Endothelial cell of umbilical vein (primary cell): ENCODE measurements at regions not wholly inside any gene's neighbourhood (a gene's known extent, or its start where the extent isn't known, plus 50 kb on each side); places are given as distances from the start of the nearest gene placed in this dataset.

ENCODE experiments used
- BruUV-seq: library from RNA; stranded (reverse); fragments of 400-500 nt; replicated peaks from 2 replicates; lab custom pipeline; 2021; lab: Mats Ljungman, UMichigan
- CTCF ChIA-PET: fragments of 300-600, 350-600 bp; sonication (Branson Sonifier 250); formaldehyde crosslinking; loops from one replicate; lab custom pipeline; 2021; ENCODE audit warnings: antibody characterized with exemption, inconsistent platforms; lab: Charles Lee
- POLR2A ChIA-PET: fragments of 300-600, 350-600 bp; sonication (Branson Sonifier 250); formaldehyde crosslinking; loops from one replicate; lab custom pipeline; 2021; ENCODE audit warnings: antibody characterized with exemption, inconsistent platforms; lab: Charles Lee
- DNase-seq: peaks from one replicate; pipeline ENCODE4 v3.0.0-alpha.2; 2011; ENCODE audit warnings: low read depth, low spot score
- FAIRE-seq: peaks from 2 replicates; lab custom pipeline; 2011; peaks lifted over from hg19 to GRCh38; lab: Jason Lieb, UNC
- H2AFZ ChIP-seq: 2 replicates; pipeline ENCODE4 v1.6.0; 2012; ENCODE audit warnings: low read depth, low read length, control low read depth, inconsistent platforms
- H3K27ac ChIP-seq: 2 replicates; pipeline ENCODE4 v1.5.1; 2011; ENCODE audit warnings: low read depth, mild to moderate bottlenecking, control low read depth, low read length, moderate library complexity; ENCODE audit not compliant: insufficient read depth
- H3K27me3 ChIP-seq, 2 experiments: 2 replicates each; pipeline versions ENCODE4 v1.6.0 to v1.6.1; 2011; ENCODE audit warnings: low read length in 2 of 2, mixed read lengths in 1 of 2; ENCODE audit not compliant: control insufficient read depth in 2 of 2, insufficient read depth in 2 of 2
- H3K36me3 ChIP-seq, 2 experiments: 2 replicates in 1 of 2; 3 replicates in 1 of 2; pipeline ENCODE4 v1.5.1; 2011; ENCODE audit warnings: low read length in 2 of 2, mild to moderate bottlenecking in 1 of 2, moderate library complexity in 1 of 2; ENCODE audit not compliant: control insufficient read depth in 2 of 2, insufficient read depth in 2 of 2; ENCODE audit errors: extremely low read depth in 1 of 2
- H3K4me1 ChIP-seq: 3 replicates; pipeline ENCODE4 v1.5.1; 2011; ENCODE audit warnings: mild to moderate bottlenecking, low read length; ENCODE audit not compliant: control insufficient read depth, insufficient read depth; ENCODE audit errors: extremely low read depth
- H3K4me2 ChIP-seq: 2 replicates; pipeline ENCODE4 v1.6.1; 2011; ENCODE audit warnings: low read length, control low read depth, mixed read lengths; ENCODE audit not compliant: insufficient read depth
- H3K4me3 ChIP-seq, 3 experiments: fragments of 200-600 bp in 1 of 3; sonication (generic), shearing (Covaris generic) in 1 of 3; replicated peaks in 1 of 3; 2 replicates each; pipeline ENCODE4 v1.5.1; 2011 to 2016; ENCODE audit warnings: control low read depth in 3 of 3, low read length in 3 of 3, mild to moderate bottlenecking in 2 of 3, inconsistent platforms in 1 of 3, low read depth in 1 of 3, moderate library complexity in 1 of 3; ENCODE audit not compliant: insufficient read depth in 1 of 3
- H3K79me2 ChIP-seq: 2 replicates; pipeline ENCODE4 v1.6.0; 2012; ENCODE audit warnings: low read length, inconsistent platforms; ENCODE audit not compliant: control insufficient read depth, insufficient read depth
- H3K9ac ChIP-seq: replicated peaks from 2 replicates; pipeline ENCODE3; 2011; ENCODE audit warnings: low read length, control low read depth; ENCODE audit not compliant: insufficient read depth; ENCODE audit errors: extremely low read depth
- H3K9me1 ChIP-seq: replicated peaks from 3 replicates; pipeline ENCODE4 v1.6.0; 2011; ENCODE audit warnings: mild to moderate bottlenecking, low read length; ENCODE audit not compliant: control insufficient read depth, insufficient read depth; ENCODE audit errors: extremely low read depth
- H3K9me3 ChIP-seq: replicated peaks from 2 replicates; pipeline ENCODE4 v1.5.1; 2012; ENCODE audit warnings: low read length, inconsistent platforms; ENCODE audit not compliant: control insufficient read depth, insufficient read depth
- H4K20me1 ChIP-seq: replicated peaks from 2 replicates; pipeline ENCODE3; 2011; ENCODE audit warnings: mild to moderate bottlenecking, low read length; ENCODE audit not compliant: control insufficient read depth, insufficient read depth; ENCODE audit errors: extremely low read depth
- CTCF ChIP-seq, 2 donors: IDR thresholded peaks; 1 replicate in 1 of 2; 2 replicates in 1 of 2; pipeline ENCODE4 v1.5.1; 2011; ENCODE audit warnings: low read length in 2 of 2, mild to moderate bottlenecking in 2 of 2, moderate library complexity in 2 of 2, control low read depth in 1 of 2, inconsistent platforms in 1 of 2, low read depth in 1 of 2; ENCODE audit not compliant: insufficient read depth in 1 of 2; ENCODE audit errors: extremely low read depth in 1 of 2
- EZH2 ChIP-seq: IDR thresholded peaks from 2 replicates; pipeline ENCODE4 v1.6.1; 2012; ENCODE audit warnings: borderline replicate concordance, low read depth, mild to moderate bottlenecking, moderate library complexity, low read length, inconsistent platforms; ENCODE audit not compliant: severe bottlenecking
- FOS ChIP-seq: IDR thresholded peaks from 2 replicates; pipeline ENCODE4 v1.6.1; 2011; ENCODE audit warnings: mild to moderate bottlenecking, low read length, moderate library complexity, borderline replicate concordance; ENCODE audit not compliant: insufficient read depth
- GATA2 ChIP-seq: IDR thresholded peaks from 2 replicates; pipeline ENCODE4 v1.7.0; 2011; ENCODE audit warnings: low read depth, mild to moderate bottlenecking, moderate library complexity, mixed read lengths, low read length; ENCODE audit not compliant: insufficient read length, insufficient read depth
- JUN ChIP-seq: IDR thresholded peaks from 2 replicates; pipeline ENCODE4 v1.6.1; 2011; ENCODE audit warnings: borderline replicate concordance, low read depth; ENCODE audit not compliant: insufficient read length, insufficient read depth
- MAX ChIP-seq: IDR thresholded peaks from 2 replicates; pipeline ENCODE4 v1.6.1; 2011; ENCODE audit not compliant: insufficient read depth, insufficient read length
- MYC ChIP-seq: IDR thresholded peaks from one replicate; pipeline ENCODE4 v1.6.1; 2011; ENCODE audit warnings: mild to moderate bottlenecking, low read depth, low read length
- POLR2A ChIP-seq: IDR thresholded peaks from 2 replicates; pipeline ENCODE4 v1.6.1; 2012; ENCODE audit warnings: low read depth, mild to moderate bottlenecking, control low read depth, low read length
- POLR2AphosphoS5 ChIP-seq: IDR thresholded peaks from 2 replicates; pipeline ENCODE4 v1.6.1; 2012; ENCODE audit warnings: low read depth, mild to moderate bottlenecking, control low read depth, low read length, moderate library complexity; ENCODE audit not compliant: insufficient read depth
- dilution Hi-C: fragments of 300-500 bp; cut with MboI; formaldehyde crosslinking; loops from one replicate; pipeline ENCODE4 v1.15.0; 2019; ENCODE audit warnings: low sequenced_read_pairs; ENCODE audit not compliant: extremely low pct_ligation_motif_present
- intact Hi-C: fragments of 100-400 bp; cut with micrococcal nuclease; formaldehyde crosslinking; loops from one replicate; pipeline ENCODE4 v1.10.0; 2022

- no peak overlapping the region for H3K9ac ChIP-seq
- no peaks in the 10 kb centered on the region for H3K79me2 ChIP-seq
- no peak for DNase-seq
- ChIA-PET CTCF (no interaction called here), POLR2A (no interaction called here)
- no peaks in the 10 kb centered on the region for H3K36me3 ChIP-seq
- TF ChIP-seq POLR2AphosphoS5 (no peak), MAX (no peak), JUN (no peak), CTCF (IDR thresholded peaks at IDR 0.05; ENCODE audit: extremely low read depth in 1 of 2, insufficient read depth in 1 of 2, low read depth in 1 of 2, low read length in 2 of 2) (no peak)
- no peaks in the 10 kb centered on the region for H3K9me1 ChIP-seq
- intact Hi-C loops, result no loop called here
- H3K27me3 ChIP-seq, result no peaks in the 10 kb centered on the region
- no TSS peak for BruUV-seq
- no peak overlapping the region for H3K4me2 ChIP-seq
- H2AFZ ChIP-seq, result no peak overlapping the region
- no peak overlapping the region for H3K4me3 ChIP-seq
- H3K9me3 ChIP-seq, result no peaks in the 10 kb centered on the region
- dilution Hi-C loops, result no loop called here
- no peak for FAIRE-seq
- H3K4me1 ChIP-seq, result peaks cover 4% of the 10 kb centered on the region
- no peaks in the 10 kb centered on the region for H4K20me1 ChIP-seq
- no peak overlapping the region for H3K27ac ChIP-seq
Observed at GRCh38 chr14:96148631-96149030, 56.0 kb upstream of the BDKRB2 start.

GRCh38 chr14:96149131-96149530, 55.5 kb upstream of the BDKRB2 start:
- no peak for TF ChIP-seq POLR2A
- no peak for TF ChIP-seq JUN
- TF ChIP-seq POLR2AphosphoS5, result no peak
- TF ChIP-seq GATA2, result no peak
- TF ChIP-seq MYC, result no peak
- TF ChIP-seq CTCF (IDR thresholded peaks at IDR 0.05; ENCODE audit: extremely low read depth in 1 of 2, insufficient read depth in 1 of 2, low read depth in 1 of 2, low read length in 2 of 2), result no peak
- TF ChIP-seq MAX, result no peak
- TF ChIP-seq EZH2, result no peak
- TF ChIP-seq FOS, result no peak
- Histone ChIP-seq H3K36me3 (no peaks in the 10 kb centered on the region), H4K20me1 (no peaks in the 10 kb centered on the region), H3K9me1 (no peaks in the 10 kb centered on the region), H2AFZ (no peak overlapping the region), H3K4me3 (no peak overlapping the region), H3K4me1 (peaks cover 4% of the 10 kb centered on the region), H3K4me2 (no peak overlapping the region), H3K9me3 (no peaks in the 10 kb centered on the region), H3K27me3 (no peaks in the 10 kb centered on the region), H3K9ac (no peak overlapping the region), H3K27ac (no peak overlapping the region), H3K79me2 (no peaks in the 10 kb centered on the region)
- POLR2A ChIA-PET, result no interaction called here
- CTCF ChIA-PET, result no interaction called here
- FAIRE-seq (no peak), DNase-seq (no peak)
- BruUV-seq, result no TSS peak
- dilution Hi-C loops (no loop called here), intact Hi-C loops (no loop called here)
